SIG-M5 (cell line): ENCODE measurements at regions not wholly inside any gene's neighbourhood (a gene's known extent, or its start where the extent isn't known, plus 50 kb on each side); places are given as distances from the start of the nearest gene placed in this dataset.

Experiments
- DNase-seq: peaks from one replicate; lab custom pipeline; 2025; lab: John Stamatoyannopoulos, UW

- no peak for DNase-seq
Observed at GRCh38 chr2:118239284-118239683, 151.0 kb downstream of the INSIG2 start.

- no peak for DNase-seq
Observed at GRCh38 chr2:118237451-118237850, 149.2 kb downstream of the INSIG2 start.

GRCh38 chr2:118232796-118233195, 144.5 kb downstream of the INSIG2 start:
- no peak for DNase-seq

- no peak for DNase-seq
Observed at GRCh38 chr2:118232391-118232790, 144.1 kb downstream of the INSIG2 start.

- DNase-seq = no peak
Observed at GRCh38 chr2:118231759-118232158, 143.5 kb downstream of the INSIG2 start.

GRCh38 chr2:118227698-118228508, 139.6 kb downstream of the INSIG2 start:
- no peak for DNase-seq

- DNase-seq = no peak
Observed at GRCh38 chr2:118225666-118226065, 137.4 kb downstream of the INSIG2 start.

GRCh38 chr2:118224895-118225311, 136.6 kb downstream of the INSIG2 start:
- no peak for DNase-seq

- DNase-seq = no peak
Observed at GRCh38 chr2:118223992-118224894, 136.0 kb downstream of the INSIG2 start.

GRCh38 chr2:118223511-118223991, 135.3 kb downstream of the INSIG2 start:
- DNase-seq = no peak

GRCh38 chr2:118222672-118223421, 134.6 kb downstream of the INSIG2 start:
- no peak for DNase-seq

- DNase-seq = no peak
Observed at GRCh38 chr2:118222273-118222594, 134.0 kb downstream of the INSIG2 start.

- DNase-seq = no peak
Observed at GRCh38 chr2:118221536-118222272, 133.4 kb downstream of the INSIG2 start.

- no peak for DNase-seq
Observed at GRCh38 chr2:118219611-118220010, 131.3 kb downstream of the INSIG2 start.

- no peak for DNase-seq
Observed at GRCh38 chr2:118216224-118216623, 128.0 kb downstream of the INSIG2 start.

- DNase-seq = no peak
Observed at GRCh38 chr2:118209727-118210126, 121.5 kb downstream of the INSIG2 start.

- DNase-seq = no peak
Observed at GRCh38 chr2:118207889-118208288, 119.6 kb downstream of the INSIG2 start.

GRCh38 chr2:118202707-118203303, 114.5 kb downstream of the INSIG2 start:
- no peak for DNase-seq

GRCh38 chr2:118198268-118198667, 110.0 kb downstream of the INSIG2 start:
- no peak for DNase-seq

GRCh38 chr2:118197011-118197675, 108.9 kb downstream of the INSIG2 start:
- DNase-seq = no peak

GRCh38 chr2:118190474-118190873, 102.2 kb downstream of the INSIG2 start:
- DNase-seq = no peak
